Choroid plexus epithelial cell (primary cell): ENCODE measurements at regions not wholly inside any gene's neighbourhood (a gene's known extent, or its start where the extent isn't known, plus 50 kb on each side); places are given as distances from the start of the nearest gene placed in this dataset.

Source experiments
- DNase-seq: peaks from one replicate; pipeline ENCODE4 v3.0.0-alpha.2; 2010; ENCODE audit warnings: low read depth
- H3K4me3 ChIP-seq: 2 replicates; pipeline ENCODE4 v1.5.1; 2011; ENCODE audit warnings: low read depth, mild to moderate bottlenecking, control low read depth, low read length, moderate library complexity
- CTCF ChIP-seq: conservative IDR thresholded peaks from 2 replicates; pipeline ENCODE4 v1.5.1; 2011; ENCODE audit warnings: low read depth, mild to moderate bottlenecking, control low read depth, inconsistent platforms, low read length, moderate library complexity

- DNase-seq = peak; percentile 19
- TF ChIP-seq CTCF = no peak
- no peak overlapping the region for H3K4me3 ChIP-seq
Observed at GRCh38 chr20:11582060-11582459, 335.6 kb upstream of the BTBD3 start.

- peak; percentile 64 for DNase-seq
- no peak overlapping the region for H3K4me3 ChIP-seq
- TF ChIP-seq CTCF = peak; percentile 60
Observed at GRCh38 chr20:11585752-11586352, 331.8 kb upstream of the BTBD3 start.

- no peak overlapping the region for H3K4me3 ChIP-seq
- TF ChIP-seq CTCF = no peak
- no peak for DNase-seq
Observed at GRCh38 chr20:11588875-11589274, 328.8 kb upstream of the BTBD3 start.

- DNase-seq = no peak
Observed at GRCh38 chr20:11591965-11592364, 325.7 kb upstream of the BTBD3 start.

GRCh38 chr20:11604339-11604738 is 313.4 kb upstream of the BTBD3 start:
- no peak for TF ChIP-seq CTCF
- no peak for DNase-seq
- no peak overlapping the region for H3K4me3 ChIP-seq

More at GRCh38 chr20:11591965-11592364, 325.7 kb upstream of the BTBD3 start:
- no peak for TF ChIP-seq CTCF
- no peak overlapping the region for H3K4me3 ChIP-seq

- DNase-seq = no peak
- H3K4me3 ChIP-seq = no peak overlapping the region
- no peak for TF ChIP-seq CTCF
Observed at GRCh38 chr20:11607047-11607446, 310.6 kb upstream of the BTBD3 start.

- DNase-seq = no peak
- H3K4me3 ChIP-seq = no peak overlapping the region
- TF ChIP-seq CTCF = no peak
Observed at GRCh38 chr20:11608736-11609135, 309.0 kb upstream of the BTBD3 start.
